ENCODE measurements at regions not wholly inside any gene's neighbourhood (a gene's known extent, or its start where the extent isn't known, plus 50 kb on each side); places are given as distances from the start of the nearest gene placed in this dataset.

- TF ChIP-seq CTCF (IDR thresholded peaks at IDR 0.05; ENCODE audit: control insufficient read depth, insufficient read depth, low read depth, low read length, missing control alignments) = no peak
- H3K4me3 ChIP-seq (ENCODE audit: control insufficient read depth, low read depth, low read length) = no peak overlapping the region
- DNase-seq (ENCODE audit: low read depth) = no peak
Observed at GRCh38 chr20:39243962-39244361, 281.8 kb downstream of the DHX35 start.

DNA sequence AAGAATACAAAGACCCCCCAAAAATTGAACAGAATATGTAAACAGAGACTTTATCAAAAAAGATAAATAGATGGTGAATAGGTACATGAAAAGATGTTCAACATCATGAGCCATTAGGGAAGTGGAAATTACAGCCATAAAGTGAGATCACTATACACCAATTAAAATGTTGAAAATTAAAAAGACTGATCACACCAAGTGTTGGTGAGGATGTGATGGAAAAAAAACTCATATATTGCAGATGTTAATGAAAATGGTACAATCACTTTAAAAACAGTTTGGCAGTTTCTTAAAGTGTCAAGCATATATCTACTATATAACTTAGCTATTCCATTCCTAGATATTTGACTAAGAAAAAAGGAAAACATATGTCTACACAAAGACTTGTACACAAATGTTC, 280.5 kb downstream of the DHX35 start:
- TF ChIP-seq CTCF (IDR thresholded peaks at IDR 0.05; ENCODE audit: control insufficient read depth, insufficient read depth, low read depth, low read length, missing control alignments) = no peak
- no peak for DNase-seq (ENCODE audit: low read depth)
- no peak overlapping the region for H3K4me3 ChIP-seq (ENCODE audit: control insufficient read depth, low read depth, low read length)

DNA sequence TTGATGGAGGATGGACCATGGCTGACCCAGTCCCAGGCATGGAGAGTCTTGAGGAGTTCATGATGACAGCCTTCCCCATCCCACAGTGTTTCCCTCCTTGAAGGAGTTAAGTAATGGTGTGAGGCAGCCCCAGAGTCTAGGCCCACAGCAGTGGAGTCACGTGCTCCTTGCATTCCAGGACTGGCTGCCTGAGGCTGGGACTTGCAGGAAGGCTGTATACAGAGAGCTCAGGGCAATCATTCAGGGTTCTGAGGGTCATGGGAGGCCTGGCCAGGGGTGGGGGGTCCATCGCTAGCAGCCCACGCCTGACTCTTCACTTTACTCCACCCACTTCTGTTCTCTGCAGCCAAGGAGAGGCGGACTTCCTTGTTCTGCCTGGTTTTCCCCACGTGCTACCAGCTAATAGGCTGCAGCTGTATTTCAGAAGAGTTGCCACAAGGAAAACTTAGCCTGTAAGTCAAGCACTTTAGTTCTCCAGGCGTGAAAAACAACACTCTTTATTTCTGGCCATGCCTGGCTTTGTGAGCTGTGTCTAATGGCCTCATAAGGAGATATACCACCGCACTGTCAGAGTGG, 272.5 kb downstream of the DHX35 start:
- no peak for DNase-seq (ENCODE audit: low read depth)
- H3K4me3 ChIP-seq (ENCODE audit: control insufficient read depth, low read depth, low read length) = no peak overlapping the region
- no peak for TF ChIP-seq CTCF (IDR thresholded peaks at IDR 0.05; ENCODE audit: control insufficient read depth, insufficient read depth, low read depth, low read length, missing control alignments)

DNA sequence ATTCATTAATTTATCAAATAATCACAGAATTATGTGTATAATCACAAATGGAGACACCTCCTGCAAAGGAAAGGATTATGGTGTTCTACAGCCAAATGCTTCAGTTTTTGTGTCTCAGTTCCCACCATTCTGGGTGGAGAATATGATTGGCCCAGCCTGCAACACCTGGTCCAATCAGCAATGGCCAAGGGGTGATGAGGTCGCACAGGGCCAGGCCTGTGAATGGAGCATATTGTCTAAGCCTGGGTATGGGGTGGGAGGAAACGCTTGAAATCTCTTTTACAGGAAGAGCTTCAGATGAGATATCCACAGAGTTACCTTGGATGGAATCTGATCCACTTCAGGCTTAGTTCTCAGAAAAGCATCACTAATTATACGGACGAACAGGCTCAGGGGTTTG, 271.6 kb downstream of the DHX35 start:
- no peak overlapping the region for H3K4me3 ChIP-seq (ENCODE audit: control insufficient read depth, low read depth, low read length)
- TF ChIP-seq CTCF (IDR thresholded peaks at IDR 0.05; ENCODE audit: control insufficient read depth, insufficient read depth, low read depth, low read length, missing control alignments) = no peak
- DNase-seq (ENCODE audit: low read depth) = no peak

DNA sequence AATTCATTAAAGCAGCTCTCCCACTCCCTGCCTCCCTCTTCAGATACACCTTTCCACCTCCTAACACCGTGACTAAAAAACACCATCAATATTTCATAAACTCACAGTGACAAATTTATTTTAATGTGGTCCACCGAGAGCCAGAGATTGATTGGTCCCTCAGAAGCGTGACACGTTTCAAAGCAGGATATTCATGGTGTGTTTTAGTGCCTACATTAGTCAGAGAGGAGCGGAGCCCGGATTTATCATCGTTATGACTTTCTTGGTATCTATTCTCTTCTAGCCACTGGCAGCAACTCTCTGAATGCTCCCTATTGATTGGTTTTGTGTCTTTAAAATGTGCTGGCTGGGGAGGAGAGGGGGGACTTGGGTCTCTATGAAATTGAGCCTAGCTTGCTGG, 265.3 kb downstream of the DHX35 start:
- no peak for DNase-seq (ENCODE audit: low read depth)
- TF ChIP-seq CTCF (IDR thresholded peaks at IDR 0.05; ENCODE audit: control insufficient read depth, insufficient read depth, low read depth, low read length, missing control alignments) = no peak
- no peak overlapping the region for H3K4me3 ChIP-seq (ENCODE audit: control insufficient read depth, low read depth, low read length)

DNA sequence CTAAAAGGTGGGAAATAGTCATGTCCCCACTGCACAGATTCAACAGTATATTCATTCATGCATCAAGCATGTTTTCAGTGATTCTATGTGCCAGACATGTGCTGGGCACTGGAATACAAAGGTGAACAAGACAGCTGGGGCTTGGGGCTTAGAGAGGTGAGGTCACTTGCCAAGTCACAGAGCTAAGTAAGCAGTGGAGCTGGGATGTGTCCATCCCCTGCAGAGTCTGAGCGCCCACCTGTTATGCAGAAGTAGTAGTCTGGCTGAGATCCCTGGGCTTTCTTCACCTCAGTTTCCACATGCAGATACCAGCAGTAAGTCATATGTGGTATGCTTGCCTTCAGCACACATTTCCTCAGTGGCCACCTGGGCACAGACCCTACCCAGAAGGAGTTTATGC, 263.8 kb downstream of the DHX35 start:
- no peak for TF ChIP-seq CTCF (IDR thresholded peaks at IDR 0.05; ENCODE audit: control insufficient read depth, insufficient read depth, low read depth, low read length, missing control alignments)
- no peak for DNase-seq (ENCODE audit: low read depth)
- H3K4me3 ChIP-seq (ENCODE audit: control insufficient read depth, low read depth, low read length) = no peak overlapping the region

- DNase-seq (ENCODE audit: low read depth) = no peak
- no peak overlapping the region for H3K4me3 ChIP-seq (ENCODE audit: control insufficient read depth, low read depth, low read length)
- no peak for TF ChIP-seq CTCF (IDR thresholded peaks at IDR 0.05; ENCODE audit: control insufficient read depth, insufficient read depth, low read depth, low read length, missing control alignments)
Observed at GRCh38 chr20:39225536-39225935, 263.4 kb downstream of the DHX35 start.
